ENCODE measurements at regions not wholly inside any gene's neighbourhood (a gene's known extent, or its start where the extent isn't known, plus 50 kb on each side); places are given as distances from the start of the nearest gene placed in this dataset.
"Not testable (repeated sequence)": the region's sequence is repeated elsewhere in the genome, so short reads cannot be mapped to it uniquely, and the experiment has no call there.

- TF ChIP-seq CTCF (IDR thresholded peaks at IDR 0.05; ENCODE audit: low read depth, low read length), result no peak
- no peak overlapping the region for H3K4me3 ChIP-seq (ENCODE audit: low read depth, low read length)
These were observed 349.6 kb upstream of the CLEC14A start for GRCh38 chr14:38605193-38606114.

GRCh38 chr14:38600572-38600971 lies 344.7 kb upstream of the CLEC14A start:
- TF ChIP-seq CTCF (IDR thresholded peaks at IDR 0.05; ENCODE audit: low read depth, low read length), result 0 out of 2 replicates have a peak, but pooled peaks have one; percentile 31
- H3K4me3 ChIP-seq (ENCODE audit: low read depth, low read length), result not testable (repeated sequence)

- no peak overlapping the region for H3K4me3 ChIP-seq (ENCODE audit: low read depth, low read length)
- TF ChIP-seq CTCF (IDR thresholded peaks at IDR 0.05; ENCODE audit: low read depth, low read length), result no peak
These were observed 337.6 kb upstream of the CLEC14A start for GRCh38 chr14:38593476-38593875.

GRCh38 chr14:38592764-38593442 lies 337.0 kb upstream of the CLEC14A start:
- no peak overlapping the region for H3K4me3 ChIP-seq (ENCODE audit: low read depth, low read length)
- no peak for TF ChIP-seq CTCF (IDR thresholded peaks at IDR 0.05; ENCODE audit: low read depth, low read length)

GRCh38 chr14:38589747-38590350 lies 334.0 kb upstream of the CLEC14A start:
- no peak overlapping the region for H3K4me3 ChIP-seq (ENCODE audit: low read depth, low read length)
- TF ChIP-seq CTCF (IDR thresholded peaks at IDR 0.05; ENCODE audit: low read depth, low read length), result no peak

GRCh38 chr14:38583471-38583870 lies 327.6 kb upstream of the CLEC14A start:
- H3K4me3 ChIP-seq (ENCODE audit: low read depth, low read length), result no peak overlapping the region
- no peak for TF ChIP-seq CTCF (IDR thresholded peaks at IDR 0.05; ENCODE audit: low read depth, low read length)

Measured in WI38 (cell line).